ENCODE measurements at regions not wholly inside any gene's neighbourhood (a gene's known extent, or its start where the extent isn't known, plus 50 kb on each side); places are given as distances from the start of the nearest gene placed in this dataset.

DNA sequence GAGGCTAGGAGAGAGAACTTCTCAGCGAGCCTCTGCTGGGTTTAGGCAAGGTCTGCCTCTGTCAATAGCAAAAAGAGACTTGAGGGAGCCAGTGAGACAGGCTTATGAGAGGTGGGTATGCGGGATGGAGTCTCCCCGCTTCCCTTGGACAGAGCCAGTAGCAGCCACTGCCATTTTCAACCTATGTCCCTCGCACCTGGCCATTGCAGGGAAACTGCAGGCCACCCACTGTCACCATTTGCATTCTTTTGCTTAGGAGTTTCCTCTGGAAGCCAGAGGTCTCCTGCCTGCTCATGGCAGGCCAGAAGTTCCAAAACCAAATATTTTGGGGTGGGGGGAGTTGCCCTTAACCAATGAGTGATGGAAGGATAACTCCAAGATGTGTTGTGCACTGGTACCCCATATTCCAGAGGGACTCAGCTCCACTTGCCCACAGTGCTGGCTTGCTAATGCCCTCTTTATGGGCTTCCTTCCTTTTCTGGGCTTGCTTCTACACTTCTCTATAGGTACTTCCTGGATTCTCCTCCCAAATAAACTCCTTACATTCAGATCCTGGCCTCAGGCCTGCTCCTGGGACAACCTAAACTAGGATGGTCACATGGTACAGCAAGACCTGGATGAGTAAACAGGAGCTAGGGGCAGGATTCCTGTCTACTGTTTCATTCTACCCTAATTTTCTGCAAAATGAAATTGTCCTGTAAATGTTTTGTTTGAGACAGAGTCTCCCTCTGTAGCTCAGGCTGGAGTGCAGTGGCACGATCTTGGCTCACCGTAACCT lies 108.9 kb upstream of the PROK2 start:
- no peaks in the 10 kb centered on the region for H3K4me1 ChIP-seq
- in situ Hi-C loops (cut with MboI; ENCODE audit: low pct_ligation_motif_present in 1 of 4, low pct_unique_long_range_greater_than_20kb in 1 of 4, low sequenced_read_pairs in 3 of 4): loop anchor here in 1 of 4 donors (25.0 kb wide), 1 partner anchor 918 kb away; no protein-coding TSS in a partner anchor
- H3K36me3 ChIP-seq: no peaks in the 10 kb centered on the region
- H3K4me3 ChIP-seq: no peak overlapping the region
- H3K27ac ChIP-seq: no peak overlapping the region
- H3K9me3 ChIP-seq: no peaks in the 10 kb centered on the region
- no peaks in the 10 kb centered on the region for H3K27me3 ChIP-seq
- 92 to 96% methylated on average over 2 to 6 of the region's 6 CpGs for WGBS, 2 donors (ENCODE audit: low coverage in 1 of 2)
- intact Hi-C loops (cut with DNase I; ENCODE audit: low total_unique reads): no loop called here
- TF ChIP-seq POLR2A (IDR thresholded peaks at IDR 0.05): no peak
- TF ChIP-seq EP300 (IDR thresholded peaks at IDR 0.05; ENCODE audit: low read depth): no peak
- TF ChIP-seq POLR2AphosphoS5 (IDR thresholded peaks at IDR 0.05): no peak
- TF ChIP-seq, protein P1, sequence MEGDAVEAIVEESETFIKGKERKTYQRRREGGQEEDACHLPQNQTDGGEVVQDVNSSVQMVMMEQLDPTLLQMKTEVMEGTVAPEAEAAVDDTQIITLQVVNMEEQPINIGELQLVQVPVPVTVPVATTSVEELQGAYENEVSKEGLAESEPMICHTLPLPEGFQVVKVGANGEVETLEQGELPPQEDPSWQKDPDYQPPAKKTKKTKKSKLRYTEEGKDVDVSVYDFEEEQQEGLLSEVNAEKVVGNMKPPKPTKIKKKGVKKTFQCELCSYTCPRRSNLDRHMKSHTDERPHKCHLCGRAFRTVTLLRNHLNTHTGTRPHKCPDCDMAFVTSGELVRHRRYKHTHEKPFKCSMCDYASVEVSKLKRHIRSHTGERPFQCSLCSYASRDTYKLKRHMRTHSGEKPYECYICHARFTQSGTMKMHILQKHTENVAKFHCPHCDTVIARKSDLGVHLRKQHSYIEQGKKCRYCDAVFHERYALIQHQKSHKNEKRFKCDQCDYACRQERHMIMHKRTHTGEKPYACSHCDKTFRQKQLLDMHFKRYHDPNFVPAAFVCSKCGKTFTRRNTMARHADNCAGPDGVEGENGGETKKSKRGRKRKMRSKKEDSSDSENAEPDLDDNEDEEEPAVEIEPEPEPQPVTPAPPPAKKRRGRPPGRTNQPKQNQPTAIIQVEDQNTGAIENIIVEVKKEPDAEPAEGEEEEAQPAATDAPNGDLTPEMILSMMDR (IDR thresholded peaks at IDR 0.05): no peak
- DNase-seq: no peak

DNA sequence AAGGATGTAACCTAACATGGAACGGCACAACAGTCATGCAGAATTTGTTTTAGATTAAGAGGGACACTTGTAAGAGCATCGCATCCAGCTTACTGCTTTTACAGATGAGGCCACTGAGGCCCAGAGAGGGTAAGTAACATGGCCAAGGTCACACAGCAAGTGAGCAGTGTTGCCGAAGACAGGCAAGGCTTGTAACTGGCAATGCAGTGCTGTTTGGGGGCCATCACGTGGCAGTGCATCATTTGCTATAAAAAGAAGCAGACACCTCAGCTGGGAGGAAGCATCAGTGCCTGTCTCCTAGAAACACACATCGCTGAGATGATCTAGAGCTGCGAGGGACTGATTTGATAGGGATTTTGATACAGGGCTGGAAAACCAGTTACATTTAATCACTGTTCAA lies 108.2 kb upstream of the PROK2 start:
- intact Hi-C loops (cut with DNase I; ENCODE audit: low total_unique reads) (no loop called here), in situ Hi-C loops (cut with MboI; ENCODE audit: low pct_ligation_motif_present in 1 of 4, low pct_unique_long_range_greater_than_20kb in 1 of 4, low sequenced_read_pairs in 3 of 4) (loop anchor here in 1 of 4 donors (25.0 kb wide), 1 partner anchor 919 kb away; no protein-coding TSS in a partner anchor)
- no peaks in the 10 kb centered on the region for H3K27me3 ChIP-seq
- H3K27ac ChIP-seq: no peak overlapping the region
- H3K4me1 ChIP-seq: no peaks in the 10 kb centered on the region
- DNase-seq: no peak
- H3K9me3 ChIP-seq: no peaks in the 10 kb centered on the region
- WGBS, 2 donors (ENCODE audit: low coverage in 1 of 2): 69 to 76% methylated on average over 4 to 6 of the region's 6 CpGs
- no peaks in the 10 kb centered on the region for H3K36me3 ChIP-seq
- H3K4me3 ChIP-seq: no peak overlapping the region
- TF ChIP-seq POLR2AphosphoS5 (IDR thresholded peaks at IDR 0.05): no peak

DNA sequence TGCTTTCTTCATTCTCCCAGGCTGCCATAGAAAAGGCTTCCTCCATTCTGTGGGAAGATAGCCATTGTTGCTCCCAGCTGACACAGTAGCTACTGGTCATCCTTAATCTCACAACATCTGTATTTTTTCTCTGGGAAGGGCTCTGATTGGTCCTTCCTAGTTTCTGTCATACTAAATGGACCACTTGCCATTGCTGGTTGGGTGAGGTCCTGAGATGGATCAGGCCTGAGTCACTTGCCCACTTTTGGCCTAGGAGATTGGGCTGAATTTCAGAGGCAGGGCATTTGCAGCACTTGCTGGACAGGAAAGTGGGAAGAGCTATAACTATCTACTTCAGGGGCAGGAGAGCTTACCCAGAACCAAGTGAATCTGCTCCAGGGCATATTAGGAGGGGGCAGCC lies 106.5 kb upstream of the PROK2 start:
- no peak overlapping the region for H3K27ac ChIP-seq
- in situ Hi-C loops (cut with MboI; ENCODE audit: low pct_ligation_motif_present in 1 of 4, low pct_unique_long_range_greater_than_20kb in 1 of 4, low sequenced_read_pairs in 3 of 4): loop anchor here in 1 of 4 donors (25.0 kb wide), 1 partner anchor 921 kb away; no protein-coding TSS in a partner anchor
- intact Hi-C loops (cut with DNase I; ENCODE audit: low total_unique reads): no loop called here

DNA sequence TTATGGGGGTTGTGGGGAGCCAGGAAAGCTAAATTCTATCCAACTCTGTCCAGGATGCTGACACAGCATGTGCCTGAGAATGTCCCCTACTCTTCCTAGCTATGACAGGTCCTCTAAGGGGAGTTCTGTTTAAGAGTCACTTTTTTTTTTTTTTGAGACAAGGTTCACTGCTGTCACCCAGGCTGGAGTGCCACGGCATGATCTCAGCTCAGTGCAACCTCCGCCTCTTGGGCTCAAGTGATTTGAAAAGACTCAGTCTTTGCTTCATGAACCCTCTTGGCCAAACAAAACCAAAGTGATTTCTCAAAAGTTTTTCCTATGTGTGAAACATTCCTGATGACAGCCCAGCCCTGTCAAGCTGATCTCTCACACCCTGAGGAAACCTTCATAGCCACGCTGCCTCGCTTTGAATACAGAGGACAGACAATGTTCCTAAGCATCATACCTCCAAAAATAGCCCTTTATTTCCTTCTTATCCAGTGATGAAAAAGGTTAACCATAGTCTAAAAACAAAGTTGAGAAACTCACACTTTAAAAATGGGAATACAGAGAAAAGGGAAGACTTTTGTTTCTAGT lies 105.5 kb upstream of the PROK2 start:
- Histone ChIP-seq H3K4me3 (no peak overlapping the region), H3K27me3 (no peaks in the 10 kb centered on the region), H3K4me1 (no peaks in the 10 kb centered on the region), H3K36me3 (no peaks in the 10 kb centered on the region), H3K27ac (no peak overlapping the region), H3K9me3 (no peaks in the 10 kb centered on the region)
- intact Hi-C loops (cut with DNase I; ENCODE audit: low total_unique reads) (no loop called here), in situ Hi-C loops (cut with MboI; ENCODE audit: low pct_ligation_motif_present in 1 of 4, low pct_unique_long_range_greater_than_20kb in 1 of 4, low sequenced_read_pairs in 3 of 4) (loop anchor here in 1 of 4 donors (25.0 kb wide), 1 partner anchor 922 kb away; no protein-coding TSS in a partner anchor)
- TF ChIP-seq, protein P1 (IDR thresholded peaks at IDR 0.05): no peak
- TF ChIP-seq EP300 (IDR thresholded peaks at IDR 0.05; ENCODE audit: low read depth) (no peak), POLR2A (IDR thresholded peaks at IDR 0.05) (no peak), POLR2AphosphoS5 (IDR thresholded peaks at IDR 0.05) (no peak)
- no peak for DNase-seq
- 58 to 79% methylated on average over 2 to 4 of the region's 4 CpGs for WGBS, 2 donors (ENCODE audit: low coverage in 1 of 2)

More for the DNA sequence above, 106.5 kb upstream of the PROK2 start:
- no peaks in the 10 kb centered on the region for H3K27me3 ChIP-seq
- no peak for TF ChIP-seq POLR2A (IDR thresholded peaks at IDR 0.05)
- TF ChIP-seq, protein P1 (IDR thresholded peaks at IDR 0.05): no peak
- no peak for TF ChIP-seq EP300 (IDR thresholded peaks at IDR 0.05; ENCODE audit: low read depth)
- no peak for TF ChIP-seq POLR2AphosphoS5 (IDR thresholded peaks at IDR 0.05)
- no peak overlapping the region for H3K4me3 ChIP-seq
- no peak for DNase-seq
- H3K9me3 ChIP-seq: no peaks in the 10 kb centered on the region
- no peaks in the 10 kb centered on the region for H3K36me3 ChIP-seq
- no peaks in the 10 kb centered on the region for H3K4me1 ChIP-seq

Measured in transverse colon (tissue), 4 donors.